IPS-NIHi11 (cell line): ENCODE measurements at regions not wholly inside any gene's neighbourhood (a gene's known extent, or its start where the extent isn't known, plus 50 kb on each side); places are given as distances from the start of the nearest gene placed in this dataset.
A peak's percentile ranks its signal among the peaks of the same experiment; 100 is the strongest.

Experiments used
- DNase-seq: peaks from one replicate; pipeline ENCODE4 v3.0.0; 2012; ENCODE audit warnings: mixed read lengths, low spot score

DNA sequence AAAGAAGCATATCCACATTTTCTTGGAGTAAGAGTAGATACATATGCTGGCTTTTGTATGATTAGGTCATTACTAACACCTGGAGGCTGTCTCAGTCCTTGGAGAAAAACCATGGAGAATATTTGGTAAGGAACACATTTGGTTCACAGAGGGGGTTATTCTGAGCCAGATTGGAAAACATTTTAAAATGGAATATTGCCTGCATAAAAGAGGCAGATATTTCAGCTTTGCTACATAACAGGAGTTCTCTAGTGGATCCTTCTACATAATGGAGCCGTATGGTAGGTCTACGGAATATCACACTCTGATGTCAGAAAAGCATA is 415.1 kb downstream of the ADGRL2 start:
- no peak for DNase-seq

GRCh38 chr1:82215056-82215852 is 414.5 kb downstream of the ADGRL2 start:
- DNase-seq: no peak

GRCh38 chr1:82214606-82215005 is 413.9 kb downstream of the ADGRL2 start:
- no peak for DNase-seq

DNA sequence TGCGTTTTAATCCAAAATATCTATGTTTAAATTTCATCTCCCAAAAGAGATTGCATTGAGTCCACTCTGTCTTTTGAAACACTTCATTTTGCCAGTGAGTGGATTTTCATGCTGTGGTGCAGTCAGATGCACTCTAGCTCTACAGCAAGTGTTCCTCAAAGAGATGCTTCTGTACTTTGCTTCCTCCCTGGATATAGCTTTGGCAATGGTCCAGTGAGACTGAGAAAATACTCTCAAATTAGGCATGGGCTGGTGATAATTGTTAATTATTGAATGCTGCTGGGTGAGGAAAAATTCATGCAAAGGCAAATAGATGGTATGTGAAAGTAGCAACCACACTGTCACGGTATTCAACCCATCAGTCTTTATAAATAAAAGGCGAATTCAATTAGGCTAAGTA is 396.9 kb downstream of the ADGRL2 start:
- no peak for DNase-seq

DNA sequence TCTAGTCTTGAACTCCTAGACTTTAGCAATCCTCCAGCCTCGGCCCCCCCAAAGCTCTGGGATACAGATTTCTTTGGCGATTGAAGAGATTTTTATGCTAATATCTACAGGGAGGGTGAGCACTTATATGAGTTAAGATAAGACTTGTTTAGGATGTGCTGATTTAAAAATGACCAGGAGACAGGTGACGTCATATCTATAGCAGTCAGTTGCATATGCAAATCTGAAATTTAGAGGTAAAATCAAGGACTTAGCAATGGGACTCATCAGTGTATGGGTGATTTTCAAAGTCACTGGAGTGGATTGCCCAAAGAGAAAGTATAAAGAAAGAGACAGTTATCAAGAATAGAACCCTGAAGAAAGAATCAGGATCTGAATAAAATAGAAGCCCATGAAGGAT is 394.5 kb downstream of the ADGRL2 start:
- no peak for DNase-seq

- DNase-seq: no peak
These were observed 384.4 kb downstream of the ADGRL2 start for GRCh38 chr1:82185084-82185483.

DNA sequence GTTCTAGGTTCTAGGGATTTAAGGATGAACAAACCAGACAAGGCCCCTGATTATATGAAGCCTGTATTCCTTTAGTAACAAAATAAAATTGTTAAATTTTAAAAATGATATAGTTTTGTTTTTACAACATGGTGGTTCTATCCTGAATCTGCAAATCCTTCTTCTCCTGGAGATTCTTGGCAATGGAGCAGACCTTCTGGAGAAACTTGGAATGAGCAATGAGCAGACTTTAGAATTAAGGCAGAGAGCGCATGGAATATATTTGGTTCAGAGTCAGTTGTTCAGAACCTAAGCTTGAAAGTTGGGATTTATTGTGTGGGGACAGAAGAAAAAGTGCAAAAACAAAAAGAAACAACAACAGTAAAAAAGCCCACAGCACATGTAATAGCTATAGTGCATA is 381.1 kb downstream of the ADGRL2 start:
- no peak for DNase-seq

DNA sequence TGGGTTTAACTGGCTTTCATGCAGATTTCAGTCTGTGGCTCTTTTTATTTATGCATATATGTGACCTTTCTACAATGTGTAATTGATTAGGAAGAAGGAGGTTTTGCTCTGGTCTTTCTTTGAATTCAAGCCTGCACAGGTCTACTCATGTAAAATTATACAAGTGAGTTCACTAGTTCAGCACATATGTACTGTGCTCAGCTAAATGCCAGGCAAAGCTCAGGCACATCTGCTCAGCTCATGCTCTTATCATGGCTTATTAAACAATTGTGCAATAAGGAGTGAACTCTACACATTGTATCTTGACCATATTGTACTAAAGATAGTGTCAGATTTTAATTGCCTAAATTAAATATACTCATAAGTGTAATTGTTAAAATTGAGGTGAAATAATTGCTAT is 378.4 kb downstream of the ADGRL2 start:
- DNase-seq: no peak

DNA sequence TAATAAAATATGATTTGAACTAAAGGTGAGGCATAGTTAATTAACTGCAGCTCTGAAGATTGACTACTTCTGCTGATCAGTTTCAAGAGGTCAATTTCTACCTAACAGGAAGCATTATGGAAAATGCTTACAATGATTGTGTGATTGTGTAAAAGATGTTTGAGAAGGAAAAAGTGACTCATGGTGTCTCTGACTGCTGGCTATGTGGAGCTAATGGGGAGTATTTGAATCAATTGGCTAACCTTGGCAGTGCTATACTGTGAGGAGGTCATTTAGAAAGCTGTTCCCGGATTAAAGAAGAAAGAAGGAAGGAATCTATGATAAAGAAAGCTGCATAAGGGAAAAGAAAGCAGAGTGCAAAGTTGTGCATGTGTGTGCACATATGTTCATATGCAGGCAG is 376.5 kb downstream of the ADGRL2 start:
- no peak for DNase-seq

- DNase-seq: no peak
These were observed 371.2 kb downstream of the ADGRL2 start for GRCh38 chr1:82171955-82172354.

DNA sequence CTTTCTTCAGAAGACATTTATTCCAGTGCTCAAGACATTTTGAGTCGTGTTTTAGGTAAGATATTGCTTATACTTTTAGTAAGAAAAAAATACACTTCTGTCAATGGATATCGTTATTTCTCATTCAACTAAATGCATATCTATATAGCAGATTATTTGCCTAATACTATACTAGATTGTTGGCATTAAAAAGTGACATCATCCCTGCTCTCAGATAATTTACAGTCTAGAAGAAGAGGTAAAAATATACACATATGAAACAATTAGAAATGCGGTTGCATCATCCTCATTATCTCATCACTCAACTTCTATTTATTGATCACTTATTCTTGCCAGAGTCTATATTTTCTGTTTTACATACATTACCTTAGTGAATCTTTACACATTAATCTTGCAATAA is 367.7 kb downstream of the ADGRL2 start:
- DNase-seq: no peak

GRCh38 chr1:82165304-82165703 is 364.6 kb downstream of the ADGRL2 start:
- DNase-seq: no peak

DNA sequence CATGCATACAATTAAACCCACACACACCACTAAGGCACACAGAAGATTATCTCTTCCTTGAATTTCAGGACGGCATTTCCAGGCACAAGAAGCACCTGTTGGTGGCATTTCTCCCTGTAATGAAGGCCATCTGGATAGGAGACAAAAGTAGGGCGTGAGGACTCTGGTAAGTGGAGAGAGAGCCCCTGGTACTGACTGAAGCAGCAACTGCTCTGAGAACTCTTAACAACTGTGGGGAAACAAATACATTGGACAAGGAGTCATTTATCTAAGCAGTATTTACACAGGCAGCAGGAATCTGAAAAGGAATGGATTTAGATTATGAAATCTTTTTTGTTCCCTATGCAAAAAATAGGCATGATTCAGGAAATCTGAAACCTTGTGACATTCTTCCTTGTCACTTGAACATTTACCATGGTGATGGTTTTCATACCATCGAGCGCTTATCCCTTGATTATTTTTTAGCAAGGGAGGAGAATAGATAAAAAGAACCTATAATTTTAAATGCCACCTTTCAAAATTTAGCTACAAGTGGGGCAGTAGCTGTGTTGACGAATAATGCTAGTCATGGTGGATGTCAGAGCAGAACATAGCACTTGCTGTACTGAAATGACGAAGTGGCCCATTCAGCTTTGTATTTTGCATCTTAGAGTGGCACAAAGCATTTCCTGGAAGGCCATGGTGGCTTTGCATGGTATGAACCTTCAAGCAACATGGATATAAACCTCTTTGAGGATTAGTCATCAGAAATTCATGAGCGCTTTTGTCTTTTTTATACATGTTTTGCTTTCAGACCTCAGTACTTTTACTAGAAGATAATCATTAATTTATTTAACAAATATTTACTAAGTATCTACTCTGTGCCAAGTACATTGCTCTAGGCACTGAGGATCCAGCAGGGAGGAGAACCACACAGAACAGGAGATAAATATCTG is 362.0 kb downstream of the ADGRL2 start:
- no peak for DNase-seq

DNA sequence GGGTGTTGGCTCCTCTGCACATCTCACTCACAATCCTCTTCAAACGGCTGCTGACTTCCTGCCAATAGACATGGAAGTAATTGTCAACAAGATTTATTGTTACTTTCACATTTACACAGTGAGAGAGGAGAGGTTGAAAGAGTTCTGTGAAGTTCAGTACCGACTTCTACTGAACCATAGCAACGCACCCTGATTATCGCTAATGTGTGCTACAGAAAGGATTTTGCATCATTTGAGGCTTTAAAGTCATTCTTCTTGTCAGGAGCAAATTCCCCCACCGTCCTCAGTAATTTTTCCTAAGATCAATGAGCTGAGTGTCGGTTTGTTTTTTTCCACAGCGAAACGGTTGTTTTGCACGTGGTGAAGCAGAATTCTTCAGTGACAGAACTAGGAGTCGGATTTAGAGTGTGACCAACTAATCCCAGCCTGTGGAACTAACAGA is 361.0 kb downstream of the ADGRL2 start:
- no peak for DNase-seq

GRCh38 chr1:82160903-82161302 is 360.2 kb downstream of the ADGRL2 start:
- DNase-seq: no peak

DNA sequence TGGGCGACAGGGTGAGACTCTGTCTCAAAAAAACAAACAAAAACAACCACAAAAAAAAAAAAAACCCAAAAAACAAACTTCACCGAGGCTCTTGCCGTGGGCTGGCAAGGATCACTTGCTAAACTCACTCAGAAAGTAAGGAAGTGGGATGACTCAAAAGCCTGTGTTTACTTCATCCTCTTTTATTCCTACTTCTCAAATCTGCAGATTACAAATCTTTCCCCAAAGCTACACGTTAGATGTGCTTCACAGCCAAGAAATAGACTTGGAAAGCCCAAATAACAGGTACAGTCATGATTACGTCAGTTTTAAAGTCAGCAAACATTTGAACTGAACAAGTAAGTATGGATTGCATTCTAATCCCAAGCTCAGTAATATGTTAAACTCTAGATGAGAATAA is 359.3 kb downstream of the ADGRL2 start:
- no peak for DNase-seq

- no peak for DNase-seq
These were observed 358.2 kb downstream of the ADGRL2 start for GRCh38 chr1:82158981-82159380.

DNA sequence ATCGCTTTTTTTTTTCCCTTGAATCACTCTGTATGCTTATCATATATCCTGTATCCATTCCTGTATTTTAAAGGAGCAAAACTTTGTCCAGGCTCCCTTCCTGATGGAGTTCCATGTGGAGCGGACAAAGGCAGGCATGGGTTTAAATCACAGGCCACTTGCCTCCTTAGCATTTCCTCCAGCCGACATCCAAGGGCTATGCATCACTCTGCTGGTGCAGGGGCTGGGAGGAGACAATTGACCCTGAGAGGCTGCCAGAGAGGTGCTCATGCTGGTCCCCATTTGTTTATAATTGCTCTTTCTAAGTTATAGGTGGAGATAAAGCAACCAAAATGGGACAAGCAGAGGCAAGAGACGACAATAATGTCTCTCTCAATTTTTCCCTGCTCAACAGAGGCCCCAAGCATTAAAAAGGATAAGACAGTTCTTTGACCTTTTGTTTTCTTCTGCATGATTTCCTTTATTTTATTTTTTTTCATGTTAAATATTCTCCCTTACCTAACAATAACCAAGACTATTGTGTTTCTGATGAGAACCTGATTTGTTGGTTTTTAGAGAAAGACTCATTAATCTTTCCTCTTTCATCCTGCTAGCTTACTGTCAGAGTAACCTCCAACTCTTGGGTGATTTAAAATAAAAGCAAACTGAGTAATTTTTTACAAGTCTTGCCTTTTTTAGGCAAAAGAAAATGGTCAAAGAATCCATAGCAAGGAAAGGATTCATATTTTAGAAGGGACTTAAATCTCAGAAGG is 353.7 kb downstream of the ADGRL2 start:
- DNase-seq: peak; percentile 25

DNA sequence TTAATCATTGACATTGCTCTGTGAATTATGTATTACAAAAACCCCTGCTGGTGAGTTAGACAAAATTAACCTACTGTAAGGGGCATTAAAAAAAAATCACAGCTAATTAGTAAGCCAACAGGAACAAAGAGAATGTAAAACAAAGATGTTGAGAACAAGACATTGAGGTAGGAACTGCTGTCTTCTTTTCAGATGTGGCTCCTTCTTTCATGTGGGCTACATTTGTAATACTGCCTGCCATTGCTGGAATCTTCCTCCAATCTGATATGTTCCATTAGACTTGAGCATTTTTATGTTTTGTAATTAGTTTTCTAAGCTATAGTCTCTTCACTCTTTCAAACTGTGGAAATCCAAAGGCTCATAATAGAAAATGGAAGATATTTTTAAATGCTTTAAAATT is 353.0 kb downstream of the ADGRL2 start:
- no peak for DNase-seq

- no peak for DNase-seq
These were observed 352.5 kb downstream of the ADGRL2 start for GRCh38 chr1:82153272-82153629.

DNA sequence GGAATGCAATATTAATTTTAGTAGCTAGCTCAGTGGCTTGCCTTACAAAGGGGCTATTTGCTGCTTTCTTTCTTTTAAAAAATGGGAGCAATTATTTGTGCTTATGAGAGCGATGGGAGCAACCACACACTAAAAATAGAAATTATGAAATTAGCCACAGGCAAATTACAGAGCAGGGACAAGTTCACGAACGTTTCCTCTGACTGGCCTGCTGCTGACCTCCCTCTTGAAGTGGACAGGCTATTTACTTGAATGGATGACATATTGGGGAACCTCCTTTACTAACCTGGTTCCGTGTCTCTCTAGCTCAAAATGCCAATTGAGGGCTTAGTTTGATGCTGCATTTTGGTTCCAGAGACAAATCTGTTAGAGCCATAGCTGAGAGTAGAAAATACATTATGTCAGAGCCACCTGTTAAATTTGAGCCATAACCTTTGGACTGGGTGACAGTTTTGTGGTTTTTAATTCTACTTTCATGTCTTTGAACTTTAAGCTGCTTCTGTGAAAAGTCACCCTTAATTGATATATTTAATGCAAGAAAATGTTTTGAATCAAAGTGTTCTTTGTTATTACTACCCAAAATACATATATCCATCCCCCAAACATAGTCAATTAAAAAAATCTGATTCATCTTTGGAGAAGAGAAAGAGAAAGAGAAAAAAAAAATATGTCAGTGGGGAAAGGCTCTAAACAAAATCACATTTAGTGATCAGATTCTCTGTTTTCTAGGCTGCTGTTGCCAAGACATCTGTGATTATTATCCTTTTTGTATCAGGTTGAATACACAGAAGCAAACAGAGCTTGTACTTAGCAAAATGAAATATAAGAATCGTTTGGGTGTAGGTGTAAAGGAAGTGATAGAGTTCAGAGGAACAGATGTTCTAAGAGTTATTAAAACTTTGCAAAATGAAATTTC is 351.9 kb downstream of the ADGRL2 start:
- no peak for DNase-seq

- DNase-seq: no peak
These were observed 344.9 kb downstream of the ADGRL2 start for GRCh38 chr1:82145656-82146055.
